ENCODE measurements at regions not wholly inside any gene's neighbourhood (a gene's known extent, or its start where the extent isn't known, plus 50 kb on each side); places are given as distances from the start of the nearest gene placed in this dataset.

DNA sequence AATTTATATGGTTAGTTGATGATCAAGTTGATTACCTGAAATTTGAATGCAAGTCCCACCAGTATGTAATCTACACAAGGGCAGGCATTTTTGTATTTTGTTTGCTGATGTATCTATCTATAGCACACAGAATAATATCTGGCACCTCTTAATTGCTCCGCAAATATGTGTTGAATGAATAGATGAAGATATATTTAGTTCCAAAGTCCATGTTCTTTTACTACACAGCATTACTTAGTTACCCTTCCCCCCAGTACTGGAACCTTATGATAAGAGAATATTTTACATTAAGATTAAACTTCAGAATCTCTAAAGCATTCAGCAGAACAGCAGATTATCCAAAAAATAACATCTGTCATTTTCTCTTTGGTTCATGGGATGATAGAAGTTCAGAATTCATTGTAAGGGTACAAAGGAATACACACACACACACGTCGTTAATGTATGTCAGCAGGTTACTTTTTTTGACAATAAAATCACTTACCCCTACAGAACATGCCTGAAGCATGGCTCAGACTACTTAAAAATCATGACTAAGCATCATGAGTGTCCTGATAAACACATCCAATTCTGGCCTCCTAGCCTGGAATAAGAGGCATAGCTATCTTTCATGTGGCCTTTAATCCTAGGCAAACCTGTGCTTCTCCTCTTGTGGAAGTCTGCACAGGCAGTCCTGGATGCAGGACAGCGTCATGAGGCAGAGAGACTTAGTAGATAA is 148.9 kb upstream of the TBC1D5 start:
- TF ChIP-seq, protein P1, sequence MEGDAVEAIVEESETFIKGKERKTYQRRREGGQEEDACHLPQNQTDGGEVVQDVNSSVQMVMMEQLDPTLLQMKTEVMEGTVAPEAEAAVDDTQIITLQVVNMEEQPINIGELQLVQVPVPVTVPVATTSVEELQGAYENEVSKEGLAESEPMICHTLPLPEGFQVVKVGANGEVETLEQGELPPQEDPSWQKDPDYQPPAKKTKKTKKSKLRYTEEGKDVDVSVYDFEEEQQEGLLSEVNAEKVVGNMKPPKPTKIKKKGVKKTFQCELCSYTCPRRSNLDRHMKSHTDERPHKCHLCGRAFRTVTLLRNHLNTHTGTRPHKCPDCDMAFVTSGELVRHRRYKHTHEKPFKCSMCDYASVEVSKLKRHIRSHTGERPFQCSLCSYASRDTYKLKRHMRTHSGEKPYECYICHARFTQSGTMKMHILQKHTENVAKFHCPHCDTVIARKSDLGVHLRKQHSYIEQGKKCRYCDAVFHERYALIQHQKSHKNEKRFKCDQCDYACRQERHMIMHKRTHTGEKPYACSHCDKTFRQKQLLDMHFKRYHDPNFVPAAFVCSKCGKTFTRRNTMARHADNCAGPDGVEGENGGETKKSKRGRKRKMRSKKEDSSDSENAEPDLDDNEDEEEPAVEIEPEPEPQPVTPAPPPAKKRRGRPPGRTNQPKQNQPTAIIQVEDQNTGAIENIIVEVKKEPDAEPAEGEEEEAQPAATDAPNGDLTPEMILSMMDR (IDR thresholded peaks at IDR 0.05; ENCODE audit: low read depth, low read length): no peak
- TF ChIP-seq MYC (IDR thresholded peaks at IDR 0.05; ENCODE audit: low read depth, low read length) (no peak), POLR2A (IDR thresholded peaks at IDR 0.05; ENCODE audit: extremely low read depth, insufficient read length) (no peak)
- TF ChIP-seq, protein P2, sequence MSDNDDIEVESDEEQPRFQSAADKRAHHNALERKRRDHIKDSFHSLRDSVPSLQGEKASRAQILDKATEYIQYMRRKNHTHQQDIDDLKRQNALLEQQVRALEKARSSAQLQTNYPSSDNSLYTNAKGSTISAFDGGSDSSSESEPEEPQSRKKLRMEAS (IDR thresholded peaks at IDR 0.05; ENCODE audit: low read depth, low read length): no peak

Data from NB4 (cell line).